HCT116 (cell line): ENCODE measurements at regions not wholly inside any gene's neighbourhood (a gene's known extent, or its start where the extent isn't known, plus 50 kb on each side); places are given as distances from the start of the nearest gene placed in this dataset.

Source experiments
- ATF3 ChIP-seq: IDR thresholded peaks from 2 replicates; pipeline ENCODE4 v1.6.1; 2012
- CEBPB ChIP-seq: IDR thresholded peaks from 2 replicates; pipeline ENCODE4 v1.6.1; 2012; ENCODE audit warnings: low read depth
- JUND ChIP-seq: IDR thresholded peaks from 2 replicates; pipeline ENCODE4 v1.6.1; 2012
- POLR2A ChIP-seq: IDR thresholded peaks from 2 replicates; pipeline ENCODE4 v1.7.0; 2011; ENCODE audit warnings: borderline replicate concordance; ENCODE audit not compliant: insufficient read depth, insufficient read length; ENCODE audit errors: extremely low read depth
- POLR2AphosphoS5 ChIP-seq: IDR thresholded peaks from 2 replicates; pipeline ENCODE4 v1.6.1; 2011; ENCODE audit warnings: mild to moderate bottlenecking, low read depth, low read length, moderate library complexity
- RAD21 ChIP-seq: IDR thresholded peaks from 2 replicates; pipeline ENCODE4 v1.6.1; 2012; ENCODE audit warnings: low read depth, mild to moderate bottlenecking
- REST ChIP-seq: IDR thresholded peaks from 2 replicates; pipeline ENCODE4 v1.6.1; 2012; ENCODE audit warnings: low read depth
- ZBTB33 ChIP-seq: IDR thresholded peaks from 2 replicates; pipeline ENCODE4 v1.6.1; 2011; ENCODE audit warnings: mild to moderate bottlenecking, low read length, moderate library complexity; ENCODE audit not compliant: insufficient replicate concordance; ENCODE audit errors: extremely low read depth
- ZNF274 ChIP-seq: fragments of 200-500 bp; sonication (Bioruptor generic); IDR thresholded peaks from 2 replicates; pipeline ENCODE4 v1.6.1; 2014; ENCODE audit warnings: mild to moderate bottlenecking, low read depth, low read length, inconsistent platforms
- TF ChIP-seq, protein P1 (sequence below): IDR thresholded peaks from 2 replicates; pipeline ENCODE4 v1.6.1; 2012
- TF ChIP-seq, protein P2 (sequence below), 3 experiments: fragments of 200-600 bp in 1 of 3; sonication (generic) in 1 of 3; IDR thresholded peaks in 2 of 3; conservative IDR thresholded peaks in 1 of 3; 2 replicates each; pipeline ENCODE4 v1.5.1; 2012 to 2017; ENCODE audit warnings: low read depth in 2 of 3, low read length in 2 of 3, antibody characterized with exemption in 1 of 3, borderline replicate concordance in 1 of 3, control low read depth in 1 of 3, mild to moderate bottlenecking in 1 of 3, mixed read lengths in 1 of 3, mixed run types in 1 of 3, moderate library complexity in 1 of 3; ENCODE audit not compliant: insufficient read depth in 1 of 3

GRCh38 chr1:11391327-11391726 lies 87.6 kb upstream of the DISP3 start:
- TF ChIP-seq, protein P1, sequence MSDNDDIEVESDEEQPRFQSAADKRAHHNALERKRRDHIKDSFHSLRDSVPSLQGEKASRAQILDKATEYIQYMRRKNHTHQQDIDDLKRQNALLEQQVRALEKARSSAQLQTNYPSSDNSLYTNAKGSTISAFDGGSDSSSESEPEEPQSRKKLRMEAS, result no peak
- TF ChIP-seq POLR2AphosphoS5 (no peak), JUND (no peak), CEBPB (no peak), POLR2A (no peak), RAD21 (no peak), ZNF274 (no peak), REST (no peak), ATF3 (no peak), ZBTB33 (no peak)
- TF ChIP-seq, protein P2, sequence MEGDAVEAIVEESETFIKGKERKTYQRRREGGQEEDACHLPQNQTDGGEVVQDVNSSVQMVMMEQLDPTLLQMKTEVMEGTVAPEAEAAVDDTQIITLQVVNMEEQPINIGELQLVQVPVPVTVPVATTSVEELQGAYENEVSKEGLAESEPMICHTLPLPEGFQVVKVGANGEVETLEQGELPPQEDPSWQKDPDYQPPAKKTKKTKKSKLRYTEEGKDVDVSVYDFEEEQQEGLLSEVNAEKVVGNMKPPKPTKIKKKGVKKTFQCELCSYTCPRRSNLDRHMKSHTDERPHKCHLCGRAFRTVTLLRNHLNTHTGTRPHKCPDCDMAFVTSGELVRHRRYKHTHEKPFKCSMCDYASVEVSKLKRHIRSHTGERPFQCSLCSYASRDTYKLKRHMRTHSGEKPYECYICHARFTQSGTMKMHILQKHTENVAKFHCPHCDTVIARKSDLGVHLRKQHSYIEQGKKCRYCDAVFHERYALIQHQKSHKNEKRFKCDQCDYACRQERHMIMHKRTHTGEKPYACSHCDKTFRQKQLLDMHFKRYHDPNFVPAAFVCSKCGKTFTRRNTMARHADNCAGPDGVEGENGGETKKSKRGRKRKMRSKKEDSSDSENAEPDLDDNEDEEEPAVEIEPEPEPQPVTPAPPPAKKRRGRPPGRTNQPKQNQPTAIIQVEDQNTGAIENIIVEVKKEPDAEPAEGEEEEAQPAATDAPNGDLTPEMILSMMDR (IDR thresholded peaks at IDR 0.05 in 2 of 3, conservative IDR thresholded peaks at IDR 0.05 in 1 of 3; ENCODE audit: borderline replicate concordance in 1 of 3, insufficient read depth in 1 of 3, low read depth in 2 of 3, low read length in 2 of 3), result no peak
